Duodenal mucosa (tissue), 2 donors: ENCODE measurements at regions not wholly inside any gene's neighbourhood (a gene's known extent, or its start where the extent isn't known, plus 50 kb on each side); places are given as distances from the start of the nearest gene placed in this dataset.
"Not testable (repeated sequence)": the region's sequence is repeated elsewhere in the genome, so short reads cannot be mapped to it uniquely, and the experiment has no call there.

Experiments used
- H3K27ac ChIP-seq: one replicate; pipeline ENCODE4 v1.7.0; 2013; ENCODE audit warnings: low read depth, low read length
- H3K27me3 ChIP-seq, 2 donors: one replicate each; pipeline ENCODE4 v1.7.0; 2013; ENCODE audit warnings: low read length in 2 of 2, control low read depth in 1 of 2; ENCODE audit not compliant: insufficient read depth in 2 of 2, control insufficient read depth in 1 of 2
- H3K36me3 ChIP-seq, 2 donors: one replicate each; pipeline ENCODE4 v1.7.0; 2013; ENCODE audit warnings: low read length in 2 of 2, control low read depth in 1 of 2; ENCODE audit not compliant: insufficient read depth in 2 of 2, control insufficient read depth in 1 of 2
- H3K4me1 ChIP-seq, 2 donors: one replicate each; pipeline ENCODE4 v1.7.0; 2013; ENCODE audit warnings: low read length in 2 of 2, control low read depth in 1 of 2; ENCODE audit not compliant: insufficient read depth in 2 of 2, control insufficient read depth in 1 of 2
- H3K4me3 ChIP-seq, 2 donors: one replicate each; pipeline ENCODE4 v1.7.0; 2013; ENCODE audit warnings: low read length in 2 of 2, low read depth in 1 of 2
- H3K9ac ChIP-seq, 2 donors: one replicate each; pipeline ENCODE4 v1.7.0; 2013; ENCODE audit warnings: low read length in 2 of 2, low read depth in 1 of 2
- H3K9me3 ChIP-seq, 2 donors: one replicate each; pipeline ENCODE4 v1.7.0; 2013; ENCODE audit warnings: low read length in 2 of 2, control low read depth in 1 of 2; ENCODE audit not compliant: control insufficient read depth in 1 of 2

DNA sequence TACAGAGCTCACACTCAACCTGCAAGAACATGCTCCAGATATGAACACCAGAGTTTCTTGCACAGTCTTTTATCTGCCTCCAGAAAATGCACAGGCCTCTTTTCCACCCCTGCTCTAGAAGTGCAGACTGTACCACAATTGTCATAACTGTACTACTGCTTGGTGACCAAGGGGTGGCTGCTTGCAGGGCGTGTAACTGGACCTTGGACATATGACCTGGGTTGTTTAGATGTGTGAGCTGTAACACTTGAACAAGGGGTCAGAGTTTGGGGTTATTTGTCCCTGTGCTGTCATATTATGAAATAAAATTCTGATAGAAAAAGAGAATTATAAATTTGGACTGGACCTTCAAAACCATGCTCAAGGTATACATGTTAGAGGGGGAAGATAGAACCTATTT, 1185.5 kb downstream of the FAM181B start:
- Histone ChIP-seq H3K36me3 (no peaks in the 10 kb centered on the region), H3K27ac (no peak overlapping the region), H3K27me3 (no peaks in the 10 kb centered on the region), H3K9me3 (no peaks in the 10 kb centered on the region), H3K4me3 (no peak overlapping the region), H3K4me1 (no peaks in the 10 kb centered on the region), H3K9ac (no peak overlapping the region)

DNA sequence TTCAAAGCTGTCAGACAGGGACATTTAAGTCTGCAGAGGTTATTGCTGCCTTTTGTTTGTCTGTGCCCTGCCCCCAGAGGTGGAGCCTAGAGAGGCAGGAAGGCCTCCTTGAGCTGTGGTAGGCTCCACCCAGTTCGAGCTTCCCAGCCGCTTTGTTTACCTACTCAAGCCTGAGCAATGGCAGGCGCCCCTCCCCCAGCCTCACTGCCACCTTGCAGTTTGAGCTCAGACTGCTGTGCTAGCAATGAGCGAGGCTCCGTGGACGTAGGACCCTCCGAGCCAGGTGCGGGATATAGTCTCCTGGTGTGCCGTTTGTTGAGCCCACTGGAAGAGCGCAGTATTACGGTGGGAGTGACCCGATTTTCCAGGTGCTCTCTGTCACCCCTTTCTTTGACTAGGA, 1193.9 kb downstream of the FAM181B start:
- not testable (repeated sequence) for H3K36me3 ChIP-seq, H3K27me3 ChIP-seq, H3K27ac ChIP-seq, H3K9me3 ChIP-seq, H3K9ac ChIP-seq, H3K4me1 ChIP-seq, H3K4me3 ChIP-seq

DNA sequence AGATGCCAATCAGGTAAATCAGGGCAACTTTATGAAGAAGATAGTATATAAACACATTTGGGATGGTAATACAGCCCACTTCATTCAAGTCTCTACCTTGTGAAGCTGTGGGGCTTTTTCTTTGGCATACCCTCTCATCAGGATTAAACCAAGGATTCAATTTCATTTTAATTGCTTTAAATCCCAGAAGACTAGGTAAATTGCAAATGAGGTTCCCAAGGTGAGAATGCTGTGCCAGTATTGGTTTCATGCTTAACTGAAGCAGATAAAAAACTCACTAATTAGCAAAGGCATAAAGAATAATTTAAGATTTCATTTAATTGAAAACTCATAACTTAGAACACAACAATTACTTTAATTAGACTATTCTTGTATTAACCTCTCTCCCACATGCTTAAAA, 1218.1 kb downstream of the FAM181B start:
- H3K27me3 ChIP-seq = no peaks in the 10 kb centered on the region
- no peaks in the 10 kb centered on the region for H3K36me3 ChIP-seq
- H3K27ac ChIP-seq = no peak overlapping the region
- no peak overlapping the region for H3K4me3 ChIP-seq
- no peaks in the 10 kb centered on the region for H3K4me1 ChIP-seq
- H3K9ac ChIP-seq = no peak overlapping the region
- H3K9me3 ChIP-seq = no peaks in the 10 kb centered on the region

DNA sequence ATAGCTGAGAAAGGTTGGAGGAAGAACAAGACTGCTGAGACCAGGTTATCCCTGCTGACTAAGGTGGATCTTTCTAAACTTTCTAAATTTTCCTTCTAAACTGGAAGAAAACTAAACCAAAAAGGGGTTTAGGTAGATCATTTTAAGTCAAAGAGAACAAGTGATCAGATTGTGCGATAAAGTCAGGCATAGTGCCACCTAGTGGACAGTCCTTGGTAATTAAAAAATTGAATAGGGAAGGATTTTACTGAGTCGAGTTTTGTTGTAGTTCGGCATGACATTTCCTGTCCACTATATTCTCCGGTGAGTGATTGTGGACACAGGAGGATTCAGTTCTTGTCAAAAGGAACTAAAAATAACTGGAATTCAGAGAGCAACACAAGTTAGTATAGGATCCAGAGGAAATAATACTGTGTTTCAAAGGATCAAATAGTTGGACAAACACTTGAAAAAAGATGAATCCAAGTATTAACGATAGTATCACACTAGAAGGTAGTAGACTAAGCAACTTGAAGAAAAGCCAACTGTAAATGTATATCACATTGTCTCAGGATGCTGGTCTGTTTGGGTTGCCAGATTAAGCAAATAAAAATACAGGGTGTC, 1236.4 kb downstream of the FAM181B start:
- H3K27me3 ChIP-seq = no peaks in the 10 kb centered on the region
- H3K4me1 ChIP-seq = no peaks in the 10 kb centered on the region
- no peak overlapping the region for H3K27ac ChIP-seq
- H3K9me3 ChIP-seq = no peaks in the 10 kb centered on the region
- H3K4me3 ChIP-seq = no peak overlapping the region
- no peak overlapping the region for H3K9ac ChIP-seq
- H3K36me3 ChIP-seq = no peaks in the 10 kb centered on the region

DNA sequence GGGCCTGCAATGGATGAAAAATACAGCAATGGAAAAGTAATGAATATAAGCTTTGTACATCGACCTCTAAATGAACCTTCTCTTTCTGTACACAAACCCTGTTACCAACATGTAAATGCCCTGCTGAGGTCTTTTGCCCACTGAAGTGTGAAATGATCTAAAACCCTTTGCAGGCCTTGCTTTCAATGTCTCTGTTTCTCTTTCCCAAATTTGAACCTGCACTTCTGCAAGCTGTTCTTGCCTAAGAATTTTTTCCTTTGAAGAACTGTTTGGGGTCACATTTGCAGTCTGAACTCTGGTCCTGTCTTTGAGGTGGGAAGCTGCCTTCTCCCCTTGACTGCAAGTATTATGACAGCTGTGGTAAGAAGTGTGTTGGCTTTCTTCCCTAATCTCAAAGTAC, 1237.1 kb downstream of the FAM181B start:
- Histone ChIP-seq H3K27ac (no peak overlapping the region), H3K9me3 (no peaks in the 10 kb centered on the region), H3K36me3 (no peaks in the 10 kb centered on the region), H3K4me1 (no peaks in the 10 kb centered on the region), H3K27me3 (no peaks in the 10 kb centered on the region), H3K9ac (no peak overlapping the region), H3K4me3 (no peak overlapping the region)

DNA sequence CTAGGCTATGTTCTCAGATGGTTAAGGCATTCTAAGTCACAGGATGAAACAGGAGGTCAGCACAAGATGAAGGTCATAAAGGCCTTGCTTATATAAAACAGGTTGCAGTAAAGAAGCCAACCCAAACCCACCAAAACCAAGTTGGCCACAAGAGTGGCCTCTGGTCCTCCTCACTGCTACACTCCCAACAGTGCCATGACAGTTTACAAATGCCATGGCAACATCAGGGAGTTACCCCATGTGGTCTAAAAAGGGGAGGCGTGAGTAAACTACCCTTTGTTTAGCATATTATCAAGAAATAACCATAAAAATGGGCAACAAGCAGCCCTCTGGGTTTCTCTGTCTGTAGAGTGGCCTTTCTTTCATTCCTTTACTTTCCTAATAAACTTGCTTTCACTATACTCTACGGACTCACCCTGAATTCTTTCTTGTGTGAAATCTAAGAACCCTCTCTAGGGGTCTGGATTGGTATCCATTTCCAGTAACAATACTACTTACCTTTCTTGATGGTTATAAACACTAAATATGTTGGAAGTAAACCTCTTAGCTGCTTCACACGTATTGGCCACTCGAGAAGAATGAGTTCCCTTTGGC, 1237.9 kb downstream of the FAM181B start:
- no peak overlapping the region for H3K4me3 ChIP-seq
- no peaks in the 10 kb centered on the region for H3K27me3 ChIP-seq
- no peak overlapping the region for H3K27ac ChIP-seq
- no peaks in the 10 kb centered on the region for H3K36me3 ChIP-seq
- H3K9me3 ChIP-seq = no peaks in the 10 kb centered on the region
- H3K9ac ChIP-seq = no peak overlapping the region
- no peaks in the 10 kb centered on the region for H3K4me1 ChIP-seq

DNA sequence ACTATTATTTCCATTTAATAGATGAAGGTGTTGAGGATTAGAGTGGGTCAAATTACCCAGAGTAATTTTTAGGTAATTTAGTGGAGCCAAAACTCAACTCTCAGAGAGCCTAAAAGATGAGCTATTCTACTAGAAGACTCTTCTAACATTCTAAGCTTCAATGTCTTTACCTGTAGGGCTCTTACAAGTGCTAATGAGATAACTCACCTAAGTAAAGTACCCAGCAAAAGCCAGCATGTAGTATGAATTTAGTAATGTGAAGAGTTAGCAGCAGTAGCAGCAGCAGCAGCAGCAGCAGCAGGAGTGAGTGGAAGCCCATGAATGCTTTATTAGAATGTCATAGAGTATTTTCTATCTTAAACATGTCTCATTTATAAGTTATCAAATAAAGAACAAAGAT, 1239.2 kb downstream of the FAM181B start:
- Histone ChIP-seq H3K27me3 (no peaks in the 10 kb centered on the region), H3K4me1 (no peaks in the 10 kb centered on the region), H3K36me3 (no peaks in the 10 kb centered on the region), H3K9ac (no peak overlapping the region), H3K9me3 (no peaks in the 10 kb centered on the region), H3K4me3 (no peak overlapping the region), H3K27ac (no peak overlapping the region)

DNA sequence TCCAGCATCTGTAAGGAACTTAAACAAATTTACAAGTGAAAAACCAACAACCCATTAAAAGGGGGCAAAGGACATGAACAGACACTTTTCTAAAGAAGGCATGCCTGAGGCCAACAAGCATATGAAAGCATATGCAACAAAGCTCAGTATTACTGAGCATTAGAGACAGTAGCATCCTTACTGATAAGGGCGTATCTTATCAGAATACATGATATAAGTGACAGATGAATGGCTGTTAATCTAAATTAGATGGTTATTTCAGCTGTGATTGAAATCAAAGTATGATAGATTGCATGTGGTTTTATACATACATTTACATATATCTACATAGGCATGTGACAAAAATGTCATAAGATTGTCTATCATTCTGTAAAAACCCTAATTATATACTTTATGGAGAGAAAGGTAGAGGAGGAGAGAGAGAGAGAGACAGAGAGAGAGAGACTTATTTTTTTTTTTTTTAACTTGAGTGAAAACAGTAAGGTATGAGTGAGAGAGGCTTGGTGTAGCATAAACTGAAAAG, 1240.7 kb downstream of the FAM181B start:
- no peaks in the 10 kb centered on the region for H3K4me1 ChIP-seq
- H3K4me3 ChIP-seq = no peak overlapping the region
- no peaks in the 10 kb centered on the region for H3K9me3 ChIP-seq
- no peak overlapping the region for H3K27ac ChIP-seq
- H3K36me3 ChIP-seq = no peaks in the 10 kb centered on the region
- no peaks in the 10 kb centered on the region for H3K27me3 ChIP-seq
- H3K9ac ChIP-seq = no peak overlapping the region

DNA sequence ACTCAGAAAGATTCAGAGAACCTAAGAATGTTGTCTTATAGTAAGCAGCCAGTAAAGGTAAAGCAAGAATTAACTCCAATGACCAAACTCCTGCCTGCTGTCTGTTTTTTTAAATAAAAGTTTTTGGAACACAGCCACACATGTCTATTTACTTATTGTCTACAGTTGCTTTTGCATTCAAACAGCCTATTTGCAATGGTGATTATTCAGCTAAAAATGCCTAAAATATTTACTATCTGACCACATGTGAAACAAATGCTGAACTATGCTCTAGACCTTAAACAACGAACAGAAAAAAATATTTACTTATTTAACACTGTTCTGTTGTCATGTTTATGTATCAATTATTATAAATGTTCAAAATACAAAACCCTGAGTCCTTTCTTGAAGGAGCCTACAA, 1246.6 kb downstream of the FAM181B start:
- no peaks in the 10 kb centered on the region for H3K36me3 ChIP-seq
- no peak overlapping the region for H3K27ac ChIP-seq
- no peak overlapping the region for H3K4me3 ChIP-seq
- H3K9ac ChIP-seq = no peak overlapping the region
- H3K9me3 ChIP-seq = no peaks in the 10 kb centered on the region
- no peaks in the 10 kb centered on the region for H3K27me3 ChIP-seq
- no peaks in the 10 kb centered on the region for H3K4me1 ChIP-seq

DNA sequence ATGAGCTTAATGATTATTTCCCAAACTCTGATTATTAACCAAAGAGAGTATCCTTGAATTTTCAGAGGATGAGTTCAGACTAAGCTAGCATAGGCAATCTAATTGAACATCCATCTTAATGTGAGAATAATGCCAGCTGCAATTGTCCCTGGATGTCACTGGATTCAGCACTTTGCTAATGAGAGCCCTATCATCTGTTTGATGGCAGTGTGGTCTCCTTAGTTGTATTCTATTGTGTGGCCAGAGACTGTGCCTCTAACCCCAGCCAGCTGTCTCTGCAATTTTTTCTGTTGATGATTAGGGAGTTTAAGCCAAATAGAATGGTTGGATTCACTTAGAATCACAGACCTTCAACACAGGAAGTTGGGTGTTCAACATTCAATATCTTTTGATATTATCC, 1249.5 kb downstream of the FAM181B start:
- H3K9me3 ChIP-seq = no peaks in the 10 kb centered on the region
- H3K27me3 ChIP-seq = no peaks in the 10 kb centered on the region

More for the DNA sequence above, 1249.5 kb downstream of the FAM181B start:
- H3K36me3 ChIP-seq = no peaks in the 10 kb centered on the region
- no peaks in the 10 kb centered on the region for H3K4me1 ChIP-seq
- no peak overlapping the region for H3K9ac ChIP-seq
- H3K4me3 ChIP-seq = no peak overlapping the region
- no peak overlapping the region for H3K27ac ChIP-seq
